NCI-H2196 treated with DMSO at 0.1 percent for 48 hours (cell line): ENCODE measurements at regions not wholly inside any gene's neighbourhood (a gene's known extent, or its start where the extent isn't known, plus 50 kb on each side); places are given as distances from the start of the nearest gene placed in this dataset.
"Not testable (repeated sequence)": the region's sequence is repeated elsewhere in the genome, so short reads cannot be mapped to it uniquely, and the experiment has no call there.

ENCODE experiments used
- DNase-seq: peaks from one replicate; lab custom pipeline; 2025; ENCODE audit not compliant: unreplicated experiment; lab: John Stamatoyannopoulos, UW

DNA sequence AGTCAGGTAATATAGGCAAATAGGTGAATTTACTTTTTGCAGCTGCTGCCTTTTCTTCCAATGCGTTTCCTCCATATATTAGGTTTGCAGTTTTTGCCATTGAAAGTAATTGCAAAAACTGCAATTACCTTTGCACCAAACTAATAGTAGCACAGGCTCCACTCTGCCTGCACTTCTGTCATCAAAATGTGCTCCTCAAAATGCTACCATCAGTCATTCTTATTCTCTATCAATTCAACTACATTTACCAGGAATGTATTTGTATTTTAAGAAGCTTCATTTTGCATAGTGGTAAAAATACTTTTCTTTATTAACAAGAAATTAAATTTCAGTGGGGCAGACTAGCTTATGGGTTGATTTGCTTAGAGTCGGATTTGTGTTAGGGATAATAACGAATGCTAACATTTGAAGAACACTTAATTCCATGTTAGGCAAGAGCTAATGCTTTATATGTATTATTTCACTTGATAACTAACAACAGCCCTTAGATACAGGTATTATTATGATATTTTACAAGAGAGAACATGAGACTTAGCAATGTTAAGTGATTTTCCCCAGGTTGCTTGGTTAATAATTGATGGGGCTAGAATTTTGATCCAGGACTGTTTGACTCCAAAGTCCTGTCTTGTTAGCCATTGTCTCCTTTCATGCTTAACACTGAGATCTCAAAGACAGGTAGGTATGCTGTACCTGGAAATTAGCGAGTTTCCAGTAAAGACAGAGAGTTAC lies 300.4 kb downstream of the MAN2A1 start:
- DNase-seq: no peak

DNA sequence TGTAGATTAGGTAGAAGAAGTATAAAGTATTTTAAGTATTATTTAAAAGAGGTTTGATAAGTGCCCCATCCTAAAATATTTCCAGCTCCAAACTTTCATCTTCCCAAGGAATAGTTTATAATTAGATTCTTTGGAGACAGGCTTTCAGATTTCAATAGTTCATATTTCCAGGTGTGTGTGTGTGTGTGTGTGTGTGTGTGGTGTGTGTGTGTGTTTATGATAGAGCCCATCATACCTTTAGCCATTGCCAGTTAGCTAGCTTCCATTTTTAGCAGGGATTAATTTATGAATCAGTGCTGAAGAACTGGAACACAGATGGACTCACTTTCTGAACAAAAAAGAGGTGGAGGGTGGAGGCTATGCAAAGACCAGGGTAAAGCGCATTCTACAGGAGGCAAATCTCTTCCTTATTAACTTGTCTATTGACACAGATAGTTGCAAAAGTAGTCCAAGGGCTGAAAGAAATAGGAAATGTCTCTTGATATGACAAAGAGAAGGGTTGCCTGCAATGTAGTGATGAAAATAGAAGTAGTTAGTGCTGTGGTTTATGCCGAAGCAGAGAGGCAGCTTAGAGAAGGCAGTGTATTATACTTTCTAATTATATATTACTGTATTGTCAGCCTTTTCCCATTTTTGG lies 301.1 kb downstream of the MAN2A1 start:
- DNase-seq: no peak

DNA sequence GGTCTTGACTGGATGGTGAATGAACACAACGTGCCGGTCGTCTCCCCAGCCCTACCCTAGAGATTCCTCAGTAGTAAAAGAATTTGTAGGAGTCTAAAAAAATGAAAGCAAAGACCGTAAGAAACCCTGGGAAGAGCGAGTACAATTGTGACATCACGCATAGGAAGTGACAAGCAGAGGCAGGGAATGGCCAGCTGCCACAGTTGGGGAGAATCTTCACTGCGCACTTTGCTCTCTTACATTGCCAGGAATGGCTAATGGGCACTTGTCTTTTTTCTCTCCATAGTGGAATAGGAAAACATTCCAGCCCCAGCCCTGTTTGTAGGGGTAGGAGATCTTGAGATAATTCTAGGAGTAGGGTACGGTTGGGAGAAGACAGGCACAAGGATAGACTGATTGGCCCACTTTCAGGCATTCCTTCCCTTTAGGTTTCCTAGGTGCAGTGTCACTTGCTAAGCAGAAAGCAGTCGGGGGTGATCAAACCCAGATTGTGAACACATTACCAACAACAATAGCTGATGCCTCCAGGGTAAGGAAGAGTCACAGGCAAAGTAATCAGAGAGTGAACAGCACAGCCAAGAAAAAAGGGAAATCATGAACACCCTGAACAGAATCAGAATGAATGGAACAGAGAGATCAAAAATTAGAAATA lies 302.7 kb downstream of the MAN2A1 start:
- no peak for DNase-seq

DNA sequence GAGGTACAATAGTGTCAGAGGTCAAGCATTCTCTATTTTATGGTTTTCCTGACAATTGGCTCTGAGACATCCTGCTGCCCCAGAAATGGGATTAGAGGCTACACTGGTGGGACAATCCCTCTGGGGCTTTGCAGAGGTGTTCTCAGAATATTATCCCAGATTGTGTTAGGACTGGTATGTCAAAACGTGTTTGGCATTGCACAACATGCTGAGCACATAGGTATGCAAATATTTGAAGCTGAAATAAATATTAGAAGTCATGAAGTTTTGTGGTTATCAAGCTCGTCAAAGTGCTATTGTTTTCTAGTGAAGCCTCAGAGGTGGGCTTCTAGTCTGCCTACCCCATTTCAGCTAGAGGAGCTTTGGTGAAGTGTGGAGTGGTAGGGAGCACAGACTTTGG lies 304.4 kb downstream of the MAN2A1 start:
- no peak for DNase-seq

DNA sequence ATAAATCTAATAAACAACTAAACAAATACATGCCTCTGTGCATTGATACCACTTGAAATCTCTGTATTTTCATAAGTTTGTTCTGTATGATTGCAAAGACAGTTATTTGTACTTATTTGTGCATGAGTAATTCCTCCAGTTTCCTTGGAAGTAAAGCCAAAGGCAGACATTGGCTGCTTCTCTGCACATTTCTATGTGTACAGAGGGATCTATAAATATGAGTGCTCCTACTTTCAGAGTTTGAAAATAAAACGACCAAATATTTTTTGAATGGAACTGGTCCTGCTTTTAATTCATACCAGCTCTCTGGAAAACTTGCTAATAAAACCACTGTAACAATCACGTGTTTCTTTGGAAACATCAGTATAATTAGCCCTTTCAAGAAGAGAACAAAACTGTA lies 306.5 kb downstream of the MAN2A1 start:
- no peak for DNase-seq

DNA sequence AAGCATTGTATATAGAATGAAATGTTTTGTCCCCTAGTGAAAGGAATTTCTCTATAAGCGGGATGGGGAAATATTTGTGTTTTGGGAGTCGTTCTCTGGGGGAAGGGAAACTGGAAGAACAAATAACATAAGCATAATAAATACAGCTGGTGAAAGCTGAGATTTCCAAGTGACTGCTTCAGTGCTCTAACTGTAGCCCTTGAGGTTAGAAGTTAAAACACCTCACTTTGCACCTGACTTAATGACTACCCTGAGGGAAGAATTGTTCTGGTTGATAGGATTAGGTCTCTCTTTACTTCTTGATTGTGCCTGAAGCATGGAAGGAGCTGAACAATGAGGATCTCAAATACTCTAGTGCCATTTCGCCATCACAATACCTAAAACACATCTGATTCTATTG lies 307.4 kb downstream of the MAN2A1 start:
- DNase-seq: no peak

DNA sequence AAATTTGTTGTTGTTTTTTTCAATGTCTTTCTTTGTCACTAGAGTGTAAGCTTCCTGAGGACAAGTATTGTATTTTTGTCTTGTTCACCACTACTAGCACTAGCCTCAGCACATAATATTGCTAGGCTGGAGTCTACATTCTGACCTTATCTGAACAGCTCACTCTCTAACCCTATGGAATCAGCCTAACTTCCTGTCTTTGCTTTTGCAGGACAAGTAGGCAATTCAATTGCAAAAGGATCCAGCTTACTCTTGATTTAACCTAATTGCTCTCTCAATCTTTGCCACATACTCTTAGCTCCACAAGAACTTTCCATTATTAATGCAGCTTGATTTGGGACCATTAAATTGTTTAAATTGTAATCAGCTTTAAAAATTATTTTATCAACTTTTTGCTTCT lies 308.5 kb downstream of the MAN2A1 start:
- no peak for DNase-seq

DNA sequence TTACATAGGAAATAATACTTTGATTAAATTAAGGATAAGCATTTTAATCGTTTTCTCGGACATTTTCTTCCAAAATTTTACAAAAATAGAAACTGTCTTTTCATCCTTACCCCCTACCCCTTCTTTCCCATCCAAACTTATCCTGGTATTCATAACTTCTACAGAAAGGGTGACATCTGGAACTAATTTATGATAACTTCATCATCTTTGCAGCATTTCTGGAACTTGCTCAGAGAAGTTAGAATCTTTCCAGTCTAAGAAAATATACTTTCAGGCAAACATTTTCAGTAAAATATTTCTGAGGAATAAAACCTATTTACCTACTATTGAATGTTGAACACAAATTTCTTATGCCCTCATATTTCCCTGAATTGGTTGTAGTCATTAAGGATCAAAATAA lies 309.0 kb downstream of the MAN2A1 start:
- DNase-seq: no peak

DNA sequence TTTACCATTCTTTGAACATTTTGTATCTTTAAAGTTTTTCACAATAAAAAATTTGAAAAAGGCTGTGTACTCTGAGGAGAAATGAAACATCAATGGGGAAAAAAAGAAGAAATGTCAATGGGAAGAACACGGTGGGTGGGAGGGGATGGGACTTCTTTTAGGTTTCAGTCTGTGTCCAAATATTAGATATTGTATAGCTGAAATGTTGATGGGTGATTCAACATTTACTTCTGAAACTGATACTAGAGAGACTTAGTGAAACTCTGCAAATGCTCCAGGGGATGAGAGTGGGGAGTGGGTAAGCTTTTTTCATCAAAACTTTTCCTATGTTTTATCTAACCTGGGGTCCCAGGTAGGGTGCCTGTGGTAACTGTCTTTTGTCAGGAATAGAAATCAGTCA lies 311.9 kb downstream of the MAN2A1 start:
- DNase-seq: no peak

DNA sequence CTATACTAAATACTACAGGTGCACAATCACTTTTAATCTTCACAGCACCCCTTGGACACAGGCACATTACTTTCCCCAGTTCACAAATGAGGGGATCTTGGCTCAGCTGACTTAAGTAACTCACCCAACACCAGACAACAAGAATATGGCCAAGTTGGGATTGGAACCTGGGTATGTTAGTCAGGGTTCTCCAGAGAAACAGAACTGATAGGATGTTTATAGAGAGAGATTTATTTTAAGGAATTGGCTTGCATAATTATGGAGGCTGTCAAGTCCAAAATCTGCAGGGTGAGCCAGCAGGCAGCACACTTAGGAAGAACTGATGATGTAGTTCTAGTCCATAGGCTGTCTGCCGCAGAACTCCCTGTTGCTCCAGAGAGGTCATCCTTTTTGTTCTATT lies 312.9 kb downstream of the MAN2A1 start:
- no peak for DNase-seq

DNA sequence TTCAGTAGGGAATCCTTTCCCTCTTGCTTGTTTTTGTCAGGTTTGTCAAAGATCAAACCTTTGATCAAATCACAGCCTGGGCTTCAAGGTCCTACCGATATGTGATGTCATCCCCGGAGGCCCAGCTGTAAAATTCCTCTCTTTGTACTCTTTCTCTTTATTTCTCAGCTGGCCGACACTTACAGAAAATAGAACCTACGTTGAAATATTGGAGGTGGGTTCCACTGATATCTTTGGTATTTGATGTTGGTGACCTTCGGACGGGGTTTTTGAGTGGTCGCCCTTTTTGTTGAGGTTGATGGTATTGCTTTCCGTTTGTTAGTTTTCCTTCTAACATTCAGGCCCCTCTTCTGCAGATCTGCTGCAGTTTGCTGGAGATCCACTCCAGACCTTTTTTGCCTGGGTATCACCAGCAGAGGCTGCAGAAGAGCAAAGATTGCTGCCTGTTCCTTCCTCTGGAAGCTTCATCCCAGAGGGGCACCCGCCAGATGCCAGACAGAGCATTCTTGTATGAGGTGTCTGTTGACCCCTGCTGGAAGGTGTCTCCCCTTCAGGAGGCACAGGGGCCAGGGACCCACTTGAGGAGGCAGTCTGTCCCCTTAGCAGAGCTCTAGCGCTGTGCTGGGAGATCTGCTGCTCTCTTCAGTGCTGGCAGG lies 316.3 kb downstream of the MAN2A1 start:
- not testable (repeated sequence) for DNase-seq

DNA sequence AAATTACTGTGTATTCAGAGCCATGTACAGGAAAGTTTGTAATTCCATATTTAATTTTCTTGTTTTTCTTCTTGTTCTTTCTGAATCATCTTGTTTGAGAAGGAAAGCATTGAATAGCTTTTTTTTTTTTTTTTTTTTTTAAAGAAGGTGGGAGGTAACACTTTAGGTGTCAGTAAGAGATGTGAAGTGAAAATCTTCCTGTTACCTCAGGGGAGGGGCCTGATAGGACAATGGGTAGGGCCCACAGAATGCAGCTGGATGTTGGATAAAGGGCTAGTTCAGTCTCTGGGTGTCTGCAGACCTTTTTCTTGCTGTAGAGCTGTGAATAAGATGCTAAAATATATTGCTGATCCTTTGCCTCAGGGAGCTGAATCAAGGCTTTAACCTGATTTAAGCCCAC lies 317.4 kb downstream of the MAN2A1 start:
- DNase-seq: no peak

DNA sequence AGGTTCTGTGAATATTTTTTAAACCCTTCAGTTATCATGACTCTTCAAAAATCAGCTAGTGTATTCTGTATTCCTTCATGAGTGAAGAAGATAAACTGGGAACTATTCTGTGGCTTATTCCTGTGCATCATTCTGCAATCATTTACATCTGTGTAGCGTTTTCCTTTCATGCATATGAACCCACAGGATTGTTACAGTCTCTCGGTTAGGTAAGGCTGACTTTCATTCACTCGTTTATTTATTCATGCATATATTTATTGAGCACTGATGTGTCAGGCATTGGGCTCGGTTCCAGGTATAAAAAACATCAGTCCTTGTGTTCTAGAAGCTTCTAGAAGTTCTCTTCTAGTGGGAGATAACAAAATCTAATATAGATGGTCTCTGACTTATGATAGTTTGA lies 318.4 kb downstream of the MAN2A1 start:
- no peak for DNase-seq

DNA sequence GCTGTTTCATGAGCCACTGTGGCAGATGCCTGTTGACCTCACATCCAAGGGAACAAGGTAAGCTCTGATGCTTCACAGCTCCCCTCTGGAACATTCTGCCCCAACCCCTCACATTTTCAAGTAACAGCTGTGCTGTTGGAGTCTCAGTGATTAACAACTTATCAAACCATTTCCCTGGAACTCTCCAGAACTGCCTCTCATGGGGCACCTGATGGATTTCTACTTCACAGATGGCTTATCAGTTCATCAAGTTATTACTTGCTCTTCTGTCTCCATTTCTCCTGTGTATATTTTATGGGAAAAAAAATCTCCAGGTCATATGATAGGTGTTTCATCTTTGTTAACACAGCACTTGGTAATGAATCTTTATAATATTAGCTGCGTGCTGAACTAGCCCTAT lies 322.4 kb downstream of the MAN2A1 start:
- DNase-seq: no peak

DNA sequence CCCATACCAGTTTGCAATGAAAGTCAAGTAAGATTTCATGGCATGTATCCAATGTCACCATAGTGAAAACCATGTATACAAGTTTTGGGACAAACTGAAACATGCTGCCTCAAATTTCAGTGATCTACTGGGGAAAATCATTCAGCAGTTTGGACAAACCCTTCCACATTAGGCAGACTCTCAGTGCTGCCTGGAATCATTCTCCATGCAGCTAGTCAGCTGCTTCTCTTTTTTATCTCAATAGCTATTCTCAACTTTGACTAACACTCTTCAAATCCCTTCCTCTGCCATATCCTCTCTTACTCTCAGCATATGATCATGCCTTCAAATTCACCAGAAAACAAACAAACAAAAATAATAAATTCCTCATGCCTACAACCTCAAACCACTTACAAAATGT lies 323.3 kb downstream of the MAN2A1 start:
- no peak for DNase-seq

DNA sequence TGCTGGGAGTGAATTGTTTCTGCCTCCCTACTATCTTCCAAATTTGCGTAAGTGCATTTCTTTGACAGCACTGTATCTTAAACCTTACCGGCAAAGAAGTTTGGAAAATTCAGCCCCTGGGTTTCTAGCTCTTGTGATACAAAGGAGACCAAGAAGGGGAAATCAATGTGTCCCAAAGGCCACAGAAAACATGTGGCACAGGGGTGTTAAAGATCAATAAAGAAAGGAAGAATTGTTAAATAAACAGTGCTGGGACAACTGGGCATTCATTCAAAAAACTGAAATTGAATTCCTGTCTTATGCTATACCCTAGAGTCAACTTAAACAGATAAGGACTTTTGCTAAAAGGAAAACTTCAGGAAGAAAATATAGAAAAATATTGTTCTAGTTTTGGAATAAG lies 328.1 kb downstream of the MAN2A1 start:
- DNase-seq: no peak

DNA sequence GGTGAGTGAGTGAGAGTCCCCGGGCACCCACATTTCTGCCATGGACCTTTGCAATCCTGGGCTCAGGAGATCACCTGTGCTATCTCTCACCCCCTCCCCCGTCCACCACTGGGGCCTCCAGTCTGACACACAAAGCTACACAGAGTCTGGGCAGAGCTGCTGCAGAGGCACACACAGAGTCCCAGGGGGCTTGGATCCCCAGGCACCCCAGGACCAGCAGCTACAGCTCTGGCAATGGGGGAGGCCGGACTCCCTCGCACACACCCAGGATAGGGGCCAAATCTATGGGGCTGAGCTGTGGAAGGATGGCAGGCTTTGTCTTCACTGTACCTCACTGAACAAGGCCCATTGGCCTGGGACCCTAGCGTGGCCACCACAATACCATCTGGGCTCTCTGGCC lies 328.8 kb downstream of the MAN2A1 start:
- DNase-seq: no peak

DNA sequence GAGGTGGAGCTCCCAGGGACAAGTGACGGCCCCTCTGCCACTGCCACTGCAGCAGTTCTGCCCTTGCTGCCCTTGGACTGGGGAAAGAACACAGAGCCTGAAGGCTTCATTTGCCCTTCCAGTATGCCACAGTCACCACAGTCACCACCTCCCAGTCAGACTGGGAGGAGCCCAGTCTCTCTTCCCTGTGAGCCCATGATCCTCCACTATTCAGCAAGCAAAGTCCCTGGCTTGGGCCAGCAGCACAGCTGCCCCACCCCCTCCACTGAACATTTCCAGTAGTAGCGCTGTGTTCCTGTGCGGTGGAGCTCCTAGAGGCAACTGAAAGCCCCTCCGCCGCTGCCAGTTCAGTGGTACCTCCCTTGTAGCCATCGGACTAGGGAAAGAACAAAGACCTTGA lies 329.4 kb downstream of the MAN2A1 start:
- DNase-seq: no peak

DNA sequence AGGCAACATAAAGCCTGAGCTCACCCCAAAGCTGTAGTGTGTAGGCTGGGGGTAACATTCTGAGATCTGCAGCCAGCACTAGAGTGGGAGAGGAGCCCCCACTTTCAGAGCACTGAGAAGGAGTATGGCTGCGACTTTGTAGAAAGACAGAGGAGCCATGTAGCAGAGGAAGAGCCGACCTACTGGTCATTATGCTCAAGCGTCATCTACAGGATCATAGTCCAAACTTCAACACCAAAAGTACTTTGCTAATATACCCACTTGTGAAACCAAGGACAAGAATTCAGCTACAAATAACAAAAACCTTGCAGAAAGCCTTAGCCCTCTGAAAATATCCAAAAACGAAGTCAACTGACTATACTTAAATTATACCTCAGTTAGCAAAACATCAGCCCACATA lies 330.1 kb downstream of the MAN2A1 start:
- DNase-seq: no peak

DNA sequence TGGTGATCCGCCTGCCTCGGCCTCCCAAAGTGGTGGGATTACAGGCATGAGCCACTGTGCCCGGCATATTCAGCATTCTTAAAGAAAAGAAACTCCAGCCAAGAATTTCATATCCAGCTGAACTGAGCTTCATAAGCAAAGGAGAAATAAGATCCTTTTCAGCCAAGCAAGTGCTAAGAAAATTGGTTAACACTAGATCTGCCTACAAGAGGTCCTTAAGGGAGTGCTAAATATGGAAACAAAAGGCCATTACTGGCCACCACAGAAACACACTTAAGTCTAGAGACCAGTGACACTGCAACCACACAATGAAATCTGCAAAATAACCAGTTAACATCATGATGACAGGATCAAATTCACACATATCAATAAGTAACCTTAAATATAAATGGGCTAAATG lies 331.5 kb downstream of the MAN2A1 start:
- no peak for DNase-seq

DNA sequence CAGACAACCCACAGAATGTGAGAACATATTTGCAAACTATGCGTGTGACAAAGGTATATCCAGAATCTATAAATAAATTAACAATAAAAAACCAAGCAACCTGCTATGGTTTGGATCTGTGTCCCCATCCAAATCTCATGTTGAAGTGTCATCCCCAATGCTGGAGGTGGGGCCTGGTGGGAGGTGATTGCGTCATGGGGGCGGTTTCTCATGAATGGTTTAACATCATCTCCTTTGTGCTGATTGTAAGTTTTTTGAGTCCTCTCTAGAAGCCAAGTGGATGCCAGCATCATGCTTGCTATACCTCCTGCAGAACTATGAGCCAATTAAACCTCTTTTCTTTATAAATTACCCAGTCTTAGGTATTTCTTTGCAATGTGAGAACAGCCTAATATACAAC lies 335.4 kb downstream of the MAN2A1 start:
- no peak for DNase-seq
